NOMO-1 (cell line): ENCODE measurements at regions not wholly inside any gene's neighbourhood (a gene's known extent, or its start where the extent isn't known, plus 50 kb on each side); places are given as distances from the start of the nearest gene placed in this dataset.
"Not testable (repeated sequence)": the region's sequence is repeated elsewhere in the genome, so short reads cannot be mapped to it uniquely, and the experiment has no call there.

Experiments used
- DNase-seq, 2 experiments: peaks; one replicate each; lab custom pipeline; 2025; ENCODE audit not compliant: unreplicated experiment in 2 of 2; lab: John Stamatoyannopoulos, UW

DNA sequence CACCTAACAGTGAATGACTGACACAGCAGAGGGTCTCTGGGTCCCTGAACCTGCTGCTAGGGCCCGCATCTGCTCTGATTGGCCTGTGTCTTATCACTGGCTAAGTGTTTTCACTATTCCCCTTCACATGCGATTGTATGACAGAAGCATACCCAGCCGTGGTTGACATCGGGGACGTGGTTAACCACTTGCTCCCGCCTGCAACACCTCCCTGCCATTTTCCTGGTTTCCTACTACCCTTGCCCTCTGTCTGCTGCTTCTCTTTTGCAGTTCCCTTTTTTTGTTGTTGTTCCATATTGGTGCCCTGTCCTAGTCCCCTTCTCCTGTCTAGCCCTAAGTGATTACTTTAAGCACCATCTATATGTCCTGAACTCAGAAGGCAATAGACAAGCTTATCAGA, 177.0 kb downstream of the RGS9 start:
- no peak for DNase-seq

DNA sequence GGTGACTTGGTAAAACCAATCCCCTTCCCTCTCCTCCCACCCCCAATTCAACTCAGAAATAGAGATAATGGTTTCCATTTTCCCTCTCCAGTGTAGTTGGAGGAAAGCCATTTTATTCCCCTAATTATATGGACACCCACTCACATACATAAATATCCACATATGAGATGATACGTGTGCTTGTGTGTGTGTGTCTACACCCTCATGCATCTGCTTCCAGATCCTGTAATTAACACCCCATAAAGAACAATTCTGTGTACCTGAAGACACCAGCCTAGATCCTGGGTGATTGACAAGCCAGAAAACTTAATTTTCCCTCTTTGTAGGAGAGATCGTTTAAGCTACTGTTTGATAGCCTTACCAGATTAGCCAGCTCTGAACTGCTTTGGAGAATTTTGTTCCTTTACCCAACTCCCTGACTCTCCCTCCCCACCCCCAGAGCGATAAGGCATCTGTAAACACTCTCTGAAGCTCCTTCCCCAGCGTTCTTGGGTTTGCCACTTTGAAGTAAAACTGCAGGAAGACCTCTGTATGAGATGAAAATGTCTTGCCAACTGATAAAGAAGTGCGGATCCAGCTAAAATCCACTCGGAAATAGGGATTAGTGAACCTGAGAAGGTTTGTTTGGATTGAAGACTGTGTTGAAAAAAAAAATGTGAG, 175.7 kb downstream of the RGS9 start:
- DNase-seq: no peak

DNA sequence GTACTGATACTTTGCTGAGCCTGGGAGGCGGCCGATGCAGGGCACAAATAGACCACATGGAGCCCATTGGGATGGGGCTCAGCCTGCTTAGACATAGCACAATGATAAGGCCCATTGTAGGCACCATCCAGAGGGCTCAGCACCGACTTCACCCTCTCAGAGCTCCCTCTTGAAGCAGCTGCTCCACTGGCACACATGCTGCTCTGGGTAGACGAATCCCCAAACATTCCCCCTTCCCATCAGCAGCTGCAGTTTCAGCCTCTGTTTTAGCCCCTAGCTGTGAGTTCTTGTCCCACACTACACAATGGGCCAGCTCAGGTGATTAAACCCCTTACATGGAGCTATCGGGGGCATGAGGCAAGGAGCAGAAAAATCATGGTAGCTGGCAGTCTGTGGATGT, 174.1 kb downstream of the RGS9 start:
- no peak for DNase-seq

DNA sequence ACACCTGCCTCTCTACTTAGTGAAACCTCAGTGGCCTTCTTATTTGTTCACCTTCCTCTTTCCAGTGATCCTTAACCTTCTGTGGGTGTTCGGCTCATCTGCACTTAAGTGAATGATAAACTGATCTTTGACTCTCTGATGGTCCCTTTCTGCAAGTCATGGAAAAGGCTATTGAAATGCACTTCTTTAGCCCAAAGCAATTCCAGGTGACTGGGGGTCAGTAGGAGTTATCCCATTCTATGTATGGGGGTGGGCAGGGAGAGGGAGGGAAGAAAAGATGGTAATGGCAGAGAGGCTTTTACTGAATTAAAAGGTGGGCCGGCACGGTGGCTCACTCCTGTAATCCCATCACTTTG, 170.8 kb downstream of the RGS9 start:
- DNase-seq: no peak

DNA sequence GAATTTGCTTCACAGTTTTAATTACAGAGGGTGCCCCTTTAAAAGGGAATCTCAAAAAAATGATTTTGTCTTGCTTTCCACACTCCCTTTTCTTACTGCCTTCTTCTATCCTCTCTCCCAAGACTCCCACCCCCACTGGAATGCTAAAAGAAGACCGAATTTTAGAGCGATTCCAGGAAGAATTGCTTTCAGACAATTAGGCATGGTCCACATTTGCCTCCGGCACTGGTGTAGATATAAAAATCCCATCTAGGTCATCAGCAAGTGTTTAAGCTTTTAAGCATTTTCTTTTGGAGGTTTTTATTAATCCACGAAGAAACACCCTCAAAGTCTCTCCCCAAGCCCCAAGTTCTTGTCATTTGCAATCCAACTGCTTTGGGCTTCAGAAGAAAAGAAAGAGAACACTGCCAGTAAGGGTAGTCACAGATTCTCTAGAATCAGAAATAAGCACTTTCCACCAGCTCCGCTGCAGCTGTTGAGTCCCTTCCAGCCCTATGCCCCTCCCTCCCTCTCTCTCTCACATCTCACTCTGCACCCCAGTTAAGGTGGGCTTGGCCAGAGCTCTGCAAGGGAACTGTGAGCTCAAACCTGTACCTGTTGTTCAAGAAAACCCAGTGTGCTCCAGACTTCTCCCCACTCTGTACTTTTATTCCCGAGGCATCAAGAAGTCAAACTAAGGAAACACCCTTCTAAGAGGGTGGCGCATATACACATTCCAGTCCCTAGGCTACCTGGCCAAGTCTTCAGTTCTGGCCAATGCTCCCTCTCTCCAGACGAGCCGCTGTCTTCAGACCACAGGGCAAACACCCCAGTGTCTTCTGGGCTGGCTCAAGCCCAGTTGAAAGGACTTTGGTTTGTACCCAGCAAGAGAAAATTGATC, 170.2 kb downstream of the RGS9 start:
- no peak for DNase-seq

DNA sequence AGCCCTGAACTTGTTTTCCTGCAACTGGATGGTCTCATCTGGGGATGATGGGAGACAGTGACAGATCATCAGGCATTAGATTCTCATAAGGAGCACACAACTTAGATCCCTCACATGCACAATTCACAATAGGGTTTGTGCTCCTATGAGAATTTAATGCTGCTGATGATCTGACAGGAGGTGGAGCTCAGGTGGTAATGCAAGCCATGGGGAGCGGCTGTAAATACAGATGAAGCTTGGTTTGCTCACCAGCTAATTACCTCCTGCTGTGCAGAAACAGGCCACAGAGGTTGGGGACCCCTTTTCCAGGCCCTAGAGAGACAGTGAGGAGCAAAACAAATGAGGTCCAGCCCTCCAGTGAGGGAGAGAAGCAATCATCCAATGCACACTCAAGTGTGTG, 168.6 kb downstream of the RGS9 start:
- DNase-seq: no peak

DNA sequence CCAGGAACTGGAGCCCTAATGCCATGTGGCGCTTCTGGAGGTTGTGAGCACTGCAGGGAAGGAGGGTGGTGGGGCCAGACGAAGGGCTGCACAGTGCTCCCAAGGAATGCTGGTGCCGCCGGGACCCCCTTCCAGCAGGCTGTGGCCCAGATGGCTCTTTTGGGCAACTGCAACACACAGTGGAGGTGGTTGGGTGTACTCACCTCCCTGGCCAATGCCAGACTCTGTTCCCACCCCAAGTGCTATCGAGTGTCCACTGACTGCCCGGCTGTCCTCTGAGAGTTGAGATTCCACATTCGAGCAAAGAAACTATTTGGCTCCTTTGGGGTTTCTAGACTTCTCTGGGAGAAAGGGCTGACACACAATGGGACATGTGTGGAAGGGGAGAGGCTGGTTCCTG, 167.9 kb downstream of the RGS9 start:
- no peak for DNase-seq

DNA sequence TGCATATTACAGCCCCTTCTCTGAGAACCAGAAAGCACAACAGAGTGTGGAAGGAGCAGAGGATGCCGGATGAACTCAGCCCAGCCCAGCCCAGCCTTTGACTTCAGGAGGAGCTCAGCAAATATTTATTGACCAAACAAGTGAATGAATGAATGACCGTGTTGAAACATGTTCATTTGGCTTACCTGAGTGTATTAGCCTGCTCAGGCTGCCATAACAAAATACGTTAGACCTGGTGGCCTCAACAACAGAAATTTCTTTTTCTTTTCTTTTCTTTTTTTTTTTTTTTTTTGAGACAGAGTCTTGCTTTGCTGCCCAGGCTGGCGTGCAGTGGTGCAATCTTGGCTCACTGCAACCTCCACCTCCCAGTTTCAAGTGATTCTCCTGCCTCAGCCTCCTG, 164.7 kb downstream of the RGS9 start:
- not testable (repeated sequence) for DNase-seq

DNA sequence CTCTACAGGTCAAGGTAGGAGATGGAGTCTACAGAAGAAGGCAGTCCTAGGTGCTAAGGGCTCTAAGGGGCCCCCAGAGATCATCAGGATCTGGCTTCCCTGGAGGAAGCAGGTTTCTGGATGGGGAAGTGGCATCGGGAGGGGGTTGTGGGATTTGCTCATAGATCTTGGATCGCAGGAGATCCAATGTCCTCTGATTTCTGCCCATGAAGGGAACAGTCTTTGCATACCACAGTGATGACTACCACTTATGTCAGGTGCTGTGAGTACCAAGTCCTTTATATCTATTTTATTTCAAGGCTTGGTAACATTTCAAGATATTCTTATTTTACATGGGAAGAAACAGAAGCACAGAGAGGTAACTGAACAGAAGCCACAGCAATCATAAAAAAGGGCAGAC, 164.0 kb downstream of the RGS9 start:
- DNase-seq: no peak

DNA sequence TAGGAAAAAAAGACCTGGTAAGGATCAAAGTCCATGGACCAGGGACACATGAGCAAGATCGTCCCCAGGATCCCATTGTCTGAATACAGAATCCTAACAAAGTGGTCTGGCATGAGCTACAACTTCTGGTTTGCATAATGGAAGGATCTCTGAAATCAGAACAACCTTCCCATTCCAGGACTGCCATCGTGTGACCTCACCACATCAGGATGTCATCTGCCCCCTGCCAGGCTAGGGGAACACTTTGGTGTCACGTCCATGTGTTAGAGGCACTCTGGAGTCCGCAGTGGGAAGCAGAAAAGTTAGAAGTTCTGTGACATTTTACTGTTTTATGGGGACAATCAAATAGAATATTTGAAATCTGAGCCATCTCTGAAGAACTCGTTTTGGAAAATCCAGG, 160.7 kb downstream of the RGS9 start:
- no peak for DNase-seq

DNA sequence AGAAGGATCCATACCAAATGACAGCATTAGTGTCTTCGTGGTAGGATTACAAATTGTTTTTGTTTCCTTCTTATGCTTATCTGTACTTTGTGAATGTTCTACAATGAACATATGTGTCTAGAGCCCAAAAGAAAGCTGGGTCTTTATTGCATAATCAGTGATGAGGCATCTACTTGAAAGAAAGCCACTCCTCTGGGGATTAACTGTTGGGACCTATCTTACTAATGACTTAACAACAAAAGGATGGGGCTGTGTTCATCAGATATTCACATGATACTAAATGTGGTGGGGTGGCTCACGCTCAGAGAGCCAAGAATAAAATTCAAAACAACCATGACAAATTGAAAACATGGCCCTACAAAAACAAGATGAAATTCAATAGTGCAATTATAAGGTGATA, 160.2 kb downstream of the RGS9 start:
- no peak for DNase-seq

DNA sequence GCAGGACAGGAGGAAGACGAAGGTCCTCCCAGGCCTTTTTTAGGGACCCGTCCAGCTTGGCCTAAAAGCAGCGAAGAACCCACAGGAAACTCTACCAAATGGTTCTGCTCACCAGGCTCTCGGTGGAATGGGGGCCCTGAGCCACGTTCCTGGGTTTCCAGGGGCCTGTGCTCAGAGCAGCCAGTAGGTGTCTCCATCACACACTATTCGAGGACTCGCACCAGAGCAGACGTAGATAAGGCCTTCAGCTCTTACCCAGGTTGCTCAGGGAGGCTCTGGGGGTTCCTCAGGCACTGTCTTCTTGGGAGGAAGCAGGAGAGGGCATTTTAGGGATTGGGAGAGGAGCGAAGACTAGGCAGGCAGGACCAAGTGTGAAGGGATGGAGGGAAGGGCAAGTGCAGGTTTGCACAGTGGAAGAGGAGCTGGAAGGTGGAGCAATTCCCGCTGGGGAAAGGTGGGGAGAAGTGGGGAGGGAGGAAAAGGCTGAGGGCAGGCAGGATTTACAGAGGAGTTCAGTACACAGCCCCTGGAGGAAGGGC, 157.1 kb downstream of the RGS9 start:
- DNase-seq: peak in 1 of 2 experiments; percentile 13

DNA sequence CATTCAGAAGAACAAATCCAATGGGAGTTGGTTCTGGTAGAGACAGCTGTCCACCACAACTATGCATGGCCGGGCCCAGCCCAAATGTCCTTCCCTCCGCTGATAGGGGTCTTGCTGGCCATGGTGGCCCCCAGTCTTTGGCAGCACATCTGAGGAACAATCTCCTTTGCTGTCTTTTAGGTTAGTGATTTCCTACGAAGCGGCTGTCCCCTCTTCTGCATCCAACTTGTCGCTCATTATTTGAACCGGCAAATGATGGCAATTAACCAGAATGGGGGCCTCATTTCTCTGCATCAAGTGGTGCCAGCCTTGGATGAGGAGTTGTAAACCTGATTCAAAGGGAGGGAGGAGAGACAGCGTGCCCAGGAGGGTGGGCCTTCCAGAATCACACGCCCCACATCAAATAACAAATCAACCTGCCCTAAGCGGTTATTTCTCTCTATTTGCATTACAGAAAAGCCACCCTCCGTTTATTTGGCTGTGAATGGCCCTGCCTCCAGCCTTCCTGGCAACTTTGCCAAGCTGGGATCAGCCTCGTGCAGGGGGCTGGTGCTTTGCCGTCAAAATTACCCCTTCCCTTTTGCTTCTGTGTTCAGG, 156.5 kb downstream of the RGS9 start:
- DNase-seq: no peak

DNA sequence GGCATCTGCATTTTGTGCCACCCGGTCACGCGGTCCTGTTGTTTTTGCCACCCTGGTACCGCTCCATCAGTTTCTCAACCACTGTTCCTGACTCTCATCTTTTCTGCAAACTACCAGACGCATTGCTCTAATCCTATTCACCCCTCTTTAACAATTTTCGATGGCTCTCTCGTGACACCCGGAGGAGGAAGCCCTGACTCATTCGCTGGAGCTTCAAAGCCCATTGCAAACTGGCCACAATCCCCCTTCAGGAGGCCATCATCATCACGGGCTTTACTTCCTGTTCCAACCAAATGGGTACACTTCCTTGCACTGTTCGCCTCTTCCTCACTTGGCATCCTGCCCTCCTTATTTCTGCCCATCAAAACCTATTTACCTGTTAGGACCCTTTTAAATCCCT, 155.3 kb downstream of the RGS9 start:
- no peak for DNase-seq

DNA sequence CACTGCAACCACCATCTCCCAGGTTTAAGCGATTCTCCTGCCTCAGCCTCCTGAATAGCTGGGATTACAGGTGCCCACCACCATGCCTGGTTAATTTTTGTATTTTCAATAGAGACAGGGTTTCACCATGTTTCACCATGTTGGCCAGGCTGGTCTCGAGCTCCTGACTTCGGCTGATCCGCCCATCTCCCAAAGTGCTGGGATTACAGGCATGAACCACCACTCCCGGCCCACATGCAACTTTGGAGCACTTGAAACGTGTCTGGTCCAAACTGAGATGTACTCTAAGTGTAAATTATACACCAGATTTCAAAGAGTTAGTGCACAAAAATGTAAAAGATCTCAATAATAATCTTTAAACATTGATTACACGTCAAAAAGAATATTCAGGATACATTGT, 154.1 kb downstream of the RGS9 start:
- DNase-seq: not testable (repeated sequence)

DNA sequence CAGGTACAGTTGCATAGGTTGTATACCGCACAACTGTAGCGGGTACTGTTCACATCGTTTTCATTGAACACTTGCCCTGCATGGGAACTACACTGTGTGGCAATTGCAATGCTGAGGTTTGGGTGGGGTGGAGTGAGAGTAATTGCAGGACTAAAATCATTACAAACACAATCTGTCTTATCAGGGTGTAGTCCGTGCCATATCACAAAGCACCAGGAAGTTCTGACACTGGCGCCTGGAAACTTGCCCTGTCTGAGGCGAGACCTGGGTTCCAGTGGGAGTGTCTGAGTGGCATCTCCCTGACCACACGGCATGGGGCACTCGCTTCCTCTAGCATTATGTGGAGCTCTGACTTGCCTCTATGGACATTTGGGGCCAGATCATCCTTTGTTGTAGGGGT, 153.4 kb downstream of the RGS9 start:
- DNase-seq: no peak

DNA sequence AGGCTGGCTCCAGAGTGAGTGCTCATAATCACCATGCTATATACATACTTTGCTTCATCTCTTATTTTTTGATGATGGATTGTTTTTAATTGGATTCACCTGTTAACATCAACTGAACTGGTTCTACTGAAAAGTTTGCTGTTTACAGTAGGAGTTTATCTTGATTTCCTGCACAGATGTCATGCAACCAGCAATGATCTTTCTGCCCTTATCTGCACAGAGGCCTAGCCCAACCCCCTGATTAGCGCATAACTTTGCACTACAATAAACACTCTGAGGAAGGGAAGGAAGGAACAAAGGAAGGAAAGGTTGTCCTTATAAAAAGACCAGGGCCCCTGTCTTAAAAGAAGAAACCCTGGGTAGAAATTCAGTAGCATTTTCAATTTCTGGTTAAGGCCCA, 152.9 kb downstream of the RGS9 start:
- DNase-seq: no peak

DNA sequence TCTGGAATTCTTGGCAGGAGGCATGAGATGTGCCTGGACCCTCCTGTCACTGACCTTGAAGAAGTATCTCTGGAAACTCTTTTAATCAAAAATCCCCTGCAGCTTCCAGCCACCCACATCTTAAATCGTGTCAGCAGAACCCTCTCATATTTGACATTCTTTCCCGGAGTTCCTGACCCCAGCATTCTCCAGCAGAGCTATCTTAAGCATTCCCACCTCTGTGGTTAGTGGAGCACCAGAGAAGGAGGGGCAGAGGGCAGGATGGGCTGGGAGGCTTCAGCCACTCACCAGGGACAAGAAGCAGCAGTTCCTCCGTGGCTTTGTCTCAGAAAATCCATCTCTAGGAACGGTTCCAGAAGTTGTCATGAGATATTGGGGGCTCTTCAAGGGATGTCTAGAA, 149.9 kb downstream of the RGS9 start:
- no peak for DNase-seq

DNA sequence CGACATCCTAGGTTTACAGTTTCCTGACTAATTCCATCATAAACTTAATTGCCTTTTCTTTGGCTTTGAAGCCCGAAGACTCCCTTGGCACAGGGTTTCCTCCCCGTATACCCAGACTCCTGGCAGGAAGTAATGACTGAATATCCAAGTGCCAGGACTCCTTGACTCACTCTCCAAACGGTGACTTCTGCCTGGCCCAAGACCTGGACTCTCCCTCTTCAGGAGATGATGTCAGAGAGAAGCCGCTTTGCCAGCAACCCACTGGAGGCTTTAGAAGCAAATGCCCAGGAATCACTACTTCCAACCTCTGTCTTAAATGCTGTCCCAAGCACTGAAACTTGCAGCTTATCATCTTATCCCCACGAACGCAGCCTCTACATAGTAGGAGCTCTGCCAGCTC, 146.5 kb downstream of the RGS9 start:
- no peak for DNase-seq

DNA sequence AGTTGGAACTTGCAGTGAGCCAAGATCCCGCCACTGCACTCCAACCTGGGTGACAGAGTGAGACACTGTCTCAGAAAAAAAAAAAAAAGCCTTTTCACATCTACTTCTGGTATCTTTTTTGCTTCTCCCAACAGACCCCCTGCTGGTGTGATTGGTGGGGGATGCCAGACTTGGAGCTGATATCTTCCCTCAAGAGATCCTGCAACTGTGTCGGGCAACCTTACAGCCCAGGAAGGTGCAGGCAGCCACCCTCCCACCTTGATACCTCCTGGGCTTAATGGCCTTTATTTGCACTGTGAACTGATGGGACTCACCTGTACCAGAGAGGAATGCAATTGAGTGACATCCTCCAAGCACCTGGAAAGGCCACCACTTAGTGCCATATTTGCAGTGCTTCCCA, 142.3 kb downstream of the RGS9 start:
- DNase-seq: no peak

DNA sequence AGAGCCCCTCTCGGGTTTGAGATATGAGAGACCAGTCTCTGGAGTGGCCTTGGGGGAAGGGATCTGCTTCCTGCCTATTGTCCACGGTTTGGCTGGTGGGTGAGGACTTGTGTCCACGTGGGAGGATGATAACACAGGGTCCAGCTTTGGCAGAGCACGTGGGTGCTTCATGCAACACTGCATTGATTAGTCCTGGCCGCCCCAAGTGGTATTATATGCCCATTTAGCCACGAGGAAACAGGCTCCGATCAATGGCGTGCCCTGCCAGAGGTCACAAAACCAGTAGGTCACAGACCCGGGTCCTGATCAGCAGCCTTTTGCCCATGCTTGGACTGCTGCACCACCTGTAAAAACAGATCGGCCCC, 141.6 kb downstream of the RGS9 start:
- no peak for DNase-seq
